Activated CD4-positive, alpha-beta T cell treated with anti-CD3 and anti-CD28 coated beads for 24 hours (primary cell): ENCODE measurements at regions not wholly inside any gene's neighbourhood (a gene's known extent, or its start where the extent isn't known, plus 50 kb on each side); places are given as distances from the start of the nearest gene placed in this dataset.

Source experiments
- DNase-seq, 2 donors: peaks; one replicate each; pipeline ENCODE4 v3.0.0-alpha.2; 2020; ENCODE audit warnings: low read depth in 2 of 2

- DNase-seq = no peak
These were observed 76.4 kb upstream of the PRSS58 start for GRCh38 chr7:142334236-142334635.

DNA sequence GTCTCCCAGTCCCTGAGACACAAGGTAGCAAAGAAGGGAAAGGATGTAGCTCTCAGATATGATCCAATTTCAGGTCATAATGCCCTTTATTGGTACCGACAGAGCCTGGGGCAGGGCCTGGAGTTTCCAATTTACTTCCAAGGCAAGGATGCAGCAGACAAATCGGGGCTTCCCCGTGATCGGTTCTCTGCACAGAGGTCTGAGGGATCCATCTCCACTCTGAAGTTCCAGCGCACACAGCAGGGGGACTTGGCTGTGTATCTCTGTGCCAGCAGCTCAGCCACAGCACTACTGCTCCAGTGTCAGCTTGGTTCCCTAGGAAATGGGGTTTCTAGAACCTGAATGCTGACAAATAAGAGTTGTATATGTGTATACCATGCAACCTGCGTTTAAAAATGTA lies 74.6 kb upstream of the PRSS58 start:
- DNase-seq = no peak

DNA sequence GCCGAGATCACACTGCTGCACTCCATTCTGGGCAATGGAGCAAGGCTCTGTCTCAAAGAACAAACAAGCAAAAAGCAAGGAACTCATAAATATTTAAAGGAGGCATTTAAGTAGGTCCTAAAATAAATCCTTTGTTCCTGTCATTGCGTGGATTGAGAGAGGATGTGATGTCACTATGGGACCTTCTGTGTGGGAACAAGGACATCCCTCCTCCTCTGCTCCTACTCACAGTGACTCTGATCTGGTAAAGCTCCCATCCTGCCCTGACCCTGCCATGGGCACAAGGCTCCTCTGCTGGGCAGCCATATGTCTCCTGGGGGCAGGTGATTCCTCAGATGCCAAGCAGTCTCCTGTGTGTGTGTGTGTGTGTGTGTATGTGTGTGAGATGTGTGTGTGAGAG lies 74.1 kb upstream of the PRSS58 start:
- DNase-seq = no peak

- no peak for DNase-seq
These were observed 71.4 kb upstream of the PRSS58 start for GRCh38 chr7:142329062-142329790.

GRCh38 chr7:142328551-142328950 lies 70.7 kb upstream of the PRSS58 start:
- DNase-seq = no peak

DNA sequence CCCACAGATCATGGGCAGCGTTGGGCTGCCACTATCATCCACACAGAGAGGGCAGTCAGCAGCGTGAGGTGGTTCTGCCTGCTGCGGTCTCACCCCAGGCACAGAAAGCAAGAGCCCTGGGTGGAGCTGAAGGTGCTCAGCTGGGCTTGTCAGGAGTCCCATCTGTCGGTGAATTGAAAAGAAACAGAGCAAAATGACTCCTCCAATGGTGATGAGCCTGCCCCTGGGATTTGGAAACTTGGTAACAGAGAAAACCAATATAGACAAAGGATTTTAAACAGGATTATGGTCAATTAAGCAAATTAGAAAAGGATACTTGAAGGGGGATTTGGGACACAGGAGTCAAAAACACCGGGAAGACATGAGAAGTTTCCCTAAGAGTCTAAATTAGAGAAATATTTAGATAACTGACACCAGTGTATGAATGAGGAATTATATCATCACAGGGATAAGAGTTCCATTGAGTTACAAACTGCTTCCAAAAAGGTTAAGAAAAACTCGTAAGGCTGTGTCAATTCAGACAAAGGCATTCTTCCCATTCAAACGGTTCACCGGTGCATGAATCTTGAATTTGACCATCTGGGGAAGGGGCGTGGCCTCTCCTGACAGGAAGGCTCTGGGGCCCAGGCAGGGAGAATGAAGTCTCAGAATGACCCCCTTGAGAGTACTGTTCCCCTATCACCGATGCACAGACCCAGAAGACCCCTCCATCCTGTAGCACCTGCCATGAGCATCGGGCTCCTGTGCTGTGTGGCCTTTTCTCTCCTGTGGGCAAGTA lies 70.0 kb upstream of the PRSS58 start:
- DNase-seq = no peak

DNA sequence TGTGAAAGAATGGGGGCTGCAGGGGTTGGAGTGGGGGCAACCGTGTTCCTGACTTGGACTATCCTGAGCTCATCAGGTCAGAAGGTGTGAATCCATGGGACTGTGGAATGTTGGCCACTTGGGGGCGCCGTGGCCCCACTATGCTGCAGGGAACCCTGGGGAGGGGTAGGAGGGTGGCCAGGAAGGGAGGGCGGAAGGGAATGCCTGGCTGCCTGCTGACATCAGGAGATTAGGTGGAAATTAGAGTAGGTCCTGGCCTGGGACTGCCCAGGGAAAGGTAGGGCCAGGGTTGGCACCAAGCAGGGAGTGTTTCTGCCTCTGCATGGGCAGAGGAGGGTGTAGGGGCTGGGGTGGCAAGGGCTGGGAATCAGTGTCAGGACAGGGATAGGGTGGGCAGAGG lies 65.8 kb upstream of the PRSS58 start:
- DNase-seq = peak; percentile 24 to 25

- DNase-seq = no peak
These were observed 63.5 kb upstream of the PRSS58 start for GRCh38 chr7:142321391-142321790.

- DNase-seq = no peak
These were observed 63.0 kb upstream of the PRSS58 start for GRCh38 chr7:142320883-142321282.

DNA sequence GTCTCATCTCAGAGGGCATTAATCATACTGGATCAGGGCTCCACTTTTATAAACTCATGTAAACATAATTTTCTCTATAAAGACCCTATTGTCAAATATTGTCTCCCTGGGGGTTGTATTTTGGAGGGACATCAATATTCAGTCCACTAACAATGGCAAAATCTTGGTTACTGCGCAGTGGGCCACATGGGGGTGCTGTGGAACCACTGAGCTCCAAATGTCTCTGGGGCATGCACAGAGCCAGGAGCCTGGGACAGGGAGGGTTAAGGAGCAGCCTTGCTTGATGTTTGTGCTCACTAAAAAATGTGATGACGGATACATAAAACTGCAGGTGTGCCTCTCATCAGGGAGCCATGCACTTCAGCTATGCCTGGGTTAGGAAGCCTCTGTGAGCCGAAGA lies 62.1 kb upstream of the PRSS58 start:
- DNase-seq = peak in 1 of 2 donors; percentile 30

- no peak for DNase-seq
These were observed 56.4 kb upstream of the PRSS58 start for GRCh38 chr7:142314281-142314680.

DNA sequence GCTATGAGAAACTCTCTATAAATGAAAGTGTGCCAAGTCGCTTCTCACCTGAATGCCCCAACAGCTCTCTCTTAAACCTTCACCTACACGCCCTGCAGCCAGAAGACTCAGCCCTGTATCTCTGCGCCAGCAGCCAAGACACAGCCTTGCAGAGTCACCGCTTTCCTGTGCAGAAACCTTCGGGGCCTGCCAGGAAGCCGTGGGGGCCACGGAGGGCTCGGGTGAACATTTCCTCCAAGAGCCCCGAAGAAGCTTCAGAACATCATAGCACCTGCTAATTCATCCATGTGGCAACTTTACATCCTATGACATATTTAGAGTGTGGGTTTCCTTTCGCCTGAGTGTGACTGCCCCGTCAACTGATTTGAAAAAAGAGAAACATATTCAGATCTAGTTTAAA lies 55.7 kb upstream of the PRSS58 start:
- DNase-seq = no peak

- no peak for DNase-seq
These were observed 54.0 kb upstream of the PRSS58 start for GRCh38 chr7:142311876-142312275.

DNA sequence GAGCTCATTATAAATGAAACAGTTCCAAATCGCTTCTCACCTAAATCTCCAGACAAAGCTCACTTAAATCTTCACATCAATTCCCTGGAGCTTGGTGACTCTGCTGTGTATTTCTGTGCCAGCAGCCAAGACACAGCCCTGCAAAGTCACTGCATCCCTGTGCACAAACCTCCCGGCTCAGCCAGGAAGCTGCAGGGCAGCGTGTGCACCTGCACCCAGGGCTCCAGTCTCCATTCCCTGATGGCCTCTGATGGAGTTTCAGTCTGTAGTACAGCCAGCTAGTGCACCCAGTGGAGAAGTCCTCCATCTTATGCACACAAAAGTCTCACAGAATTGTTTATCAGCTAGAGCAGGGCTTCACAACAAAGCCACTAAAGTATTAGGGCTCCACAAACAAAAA lies 51.1 kb upstream of the PRSS58 start:
- no peak for DNase-seq

- DNase-seq = no peak
These were observed 50.5 kb upstream of the PRSS58 start for GRCh38 chr7:142308326-142308725.
